ENCODE measurements at regions not wholly inside any gene's neighbourhood (a gene's known extent, or its start where the extent isn't known, plus 50 kb on each side); places are given as distances from the start of the nearest gene placed in this dataset.
"Not testable (repeated sequence)": the region's sequence is repeated elsewhere in the genome, so short reads cannot be mapped to it uniquely, and the experiment has no call there.

- intact Hi-C loops (cut with DNase I, micrococcal nuclease), result no loop called here
- H3K4me1 ChIP-seq (ENCODE audit: low read depth), result no peaks in the 10 kb centered on the region
- H3K4me3 ChIP-seq, result no peak overlapping the region
- H3K9me3 ChIP-seq, result no peaks in the 10 kb centered on the region
- no peak for ATAC-seq
- no peak for DNase-seq
- no peak for TF ChIP-seq CTCF (IDR thresholded peaks at IDR 0.05)
- H3K36me3 ChIP-seq (ENCODE audit: low read depth), result no peaks in the 10 kb centered on the region
These were observed 188.1 kb upstream of the ETV3 start for GRCh38 chr1:157326173-157326859.

DNA sequence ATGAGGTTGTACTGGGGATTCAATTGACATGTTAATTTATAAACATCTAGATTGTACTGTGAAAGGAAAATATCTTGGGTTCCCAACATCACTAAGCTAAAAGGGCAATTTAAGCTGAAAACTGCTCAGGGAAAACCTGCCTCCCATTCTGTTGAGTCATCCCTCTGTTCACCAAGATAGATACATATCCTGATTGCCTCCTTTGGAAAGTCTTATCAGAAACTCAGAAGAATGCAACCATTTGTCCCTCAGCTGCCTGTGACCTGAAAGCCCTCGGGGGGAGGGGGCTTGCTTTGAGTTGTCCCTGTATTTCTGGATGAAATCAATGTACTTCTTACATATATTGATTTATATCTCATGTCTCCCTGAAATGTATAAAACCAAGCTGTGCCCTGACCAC is 187.0 kb upstream of the ETV3 start:
- TF ChIP-seq CTCF (IDR thresholded peaks at IDR 0.05), result no peak
- DNase-seq, result no peak

DNA sequence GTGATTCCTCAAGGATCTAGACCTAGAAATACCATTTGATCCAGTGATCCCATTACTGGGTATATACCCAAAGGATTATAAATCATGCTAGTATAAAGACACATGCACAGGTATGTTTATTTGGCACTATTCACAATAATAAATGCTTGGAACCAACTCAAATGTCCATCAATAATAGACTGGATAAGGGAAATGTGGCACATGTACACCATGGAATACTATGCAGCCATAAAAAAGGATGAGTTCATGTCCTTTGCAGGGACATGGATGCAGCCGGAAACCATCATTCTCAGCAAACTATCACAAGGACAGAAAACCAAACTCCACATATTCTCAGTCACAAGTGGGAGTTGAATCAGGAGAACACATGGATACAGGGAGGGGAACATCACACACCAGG is 183.8 kb upstream of the ETV3 start:
- intact Hi-C loops (cut with DNase I, micrococcal nuclease); H3K36me3 ChIP-seq (ENCODE audit: low read depth); DNase-seq; H3K4me3 ChIP-seq; ATAC-seq; H3K4me1 ChIP-seq (ENCODE audit: low read depth): not testable (repeated sequence)
- peaks cover 27% of the 10 kb centered on the region for H3K9me3 ChIP-seq

More for the DNA sequence above, 187.0 kb upstream of the ETV3 start:
- Histone ChIP-seq H3K9me3 (peaks cover 4% of the 10 kb centered on the region), H3K4me3 (no peak overlapping the region), H3K4me1 (ENCODE audit: low read depth) (no peaks in the 10 kb centered on the region), H3K36me3 (ENCODE audit: low read depth) (no peaks in the 10 kb centered on the region)
- no peak for ATAC-seq
- intact Hi-C loops (cut with DNase I, micrococcal nuclease), result no loop called here

DNA sequence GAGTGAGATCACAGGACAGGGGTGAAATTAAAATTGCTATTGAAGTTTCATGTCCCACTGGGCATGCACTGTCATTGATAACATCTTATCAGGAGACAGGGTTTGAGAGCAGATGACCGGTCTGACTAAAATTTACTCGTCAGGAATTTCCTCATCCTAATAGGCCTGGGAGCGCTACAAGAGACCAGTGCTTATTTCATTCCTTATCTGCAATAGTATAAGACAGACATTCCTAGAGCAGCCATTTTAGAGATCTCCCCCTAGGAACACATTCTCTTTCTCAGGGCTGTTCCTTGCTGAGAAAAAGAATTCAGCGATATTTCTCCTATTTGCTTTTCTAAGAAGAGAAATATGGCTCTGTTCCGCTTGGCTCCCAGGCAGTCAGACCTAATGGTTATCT is 181.4 kb upstream of the ETV3 start:
- Histone ChIP-seq H3K36me3 (ENCODE audit: low read depth) (no peaks in the 10 kb centered on the region), H3K4me3 (no peak overlapping the region), H3K4me1 (ENCODE audit: low read depth) (no peaks in the 10 kb centered on the region), H3K9me3 (peaks cover 28% of the 10 kb centered on the region)
- intact Hi-C loops (cut with DNase I, micrococcal nuclease), result no loop called here
- DNase-seq (no peak), ATAC-seq (no peak)
- no peak for TF ChIP-seq CTCF (IDR thresholded peaks at IDR 0.05)

DNA sequence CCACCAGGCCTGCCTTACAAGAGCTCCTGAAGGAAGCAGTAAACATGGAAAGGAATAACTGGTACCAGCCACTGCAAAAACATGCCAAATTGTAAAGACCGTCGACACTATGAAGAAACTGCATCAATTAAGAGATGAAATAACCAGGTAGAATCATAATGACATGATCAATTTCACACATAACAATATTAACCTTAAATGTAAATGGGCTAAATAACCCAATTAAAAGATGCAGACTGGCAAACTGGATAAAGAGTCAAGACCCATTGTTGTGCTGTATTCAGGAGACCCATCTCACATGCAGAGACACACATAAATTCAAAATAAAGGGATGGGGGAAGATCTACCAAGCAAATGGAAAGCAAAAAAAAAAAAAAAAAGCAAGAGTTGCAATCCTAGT is 179.0 kb upstream of the ETV3 start:
- H3K4me1 ChIP-seq (ENCODE audit: low read depth); H3K36me3 ChIP-seq (ENCODE audit: low read depth); ATAC-seq; H3K4me3 ChIP-seq; DNase-seq; intact Hi-C loops (cut with DNase I, micrococcal nuclease): not testable (repeated sequence)
- peaks cover 28% of the 10 kb centered on the region for H3K9me3 ChIP-seq

GRCh38 chr1:157315544-157315943 is 177.3 kb upstream of the ETV3 start:
- Histone ChIP-seq H3K4me1 (ENCODE audit: low read depth) (no peaks in the 10 kb centered on the region), H3K4me3 (no peak overlapping the region), H3K36me3 (ENCODE audit: low read depth) (no peaks in the 10 kb centered on the region), H3K9me3 (peaks cover 24% of the 10 kb centered on the region)
- no peak for DNase-seq
- ATAC-seq, result no peak
- TF ChIP-seq CTCF (IDR thresholded peaks at IDR 0.05), result no peak
- intact Hi-C loops (cut with DNase I, micrococcal nuclease), result no loop called here

DNA sequence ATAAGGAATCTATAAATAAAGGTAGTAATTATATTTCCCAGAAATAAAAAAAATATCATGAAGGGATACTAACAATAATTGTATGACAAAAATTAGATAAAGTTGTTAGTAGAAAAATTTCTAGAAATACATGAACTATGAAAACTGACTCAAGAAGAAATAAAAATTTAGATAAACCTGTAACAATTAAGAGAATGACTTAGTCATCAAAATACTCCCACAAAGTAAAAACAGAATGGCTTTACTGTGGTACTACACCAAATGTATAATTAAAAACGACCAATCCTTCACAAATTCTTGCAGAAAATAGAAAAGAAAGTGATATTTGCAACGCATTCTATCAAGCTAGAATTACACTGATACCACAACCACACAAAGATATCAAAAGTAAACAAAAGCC is 176.2 kb upstream of the ETV3 start:
- DNase-seq, result no peak
- peaks cover 19% of the 10 kb centered on the region for H3K9me3 ChIP-seq
- intact Hi-C loops (cut with DNase I, micrococcal nuclease), result no loop called here
- H3K36me3 ChIP-seq (ENCODE audit: low read depth), result no peaks in the 10 kb centered on the region
- ATAC-seq, result no peak
- no peaks in the 10 kb centered on the region for H3K4me1 ChIP-seq (ENCODE audit: low read depth)
- TF ChIP-seq CTCF (IDR thresholded peaks at IDR 0.05), result no peak
- H3K4me3 ChIP-seq, result no peak overlapping the region
